Hematopoietic multipotent progenitor cell (in vitro differentiated cells): ENCODE measurements at regions not wholly inside any gene's neighbourhood (a gene's known extent, or its start where the extent isn't known, plus 50 kb on each side); places are given as distances from the start of the nearest gene placed in this dataset. TPM values are rescaled to one million over a fixed set of nuclear protein-coding genes. Genes with fewer than 3 reads are reported as not detected.

Experiments
- small RNA-seq: library from RNA; depleted of rRNA; stranded (forward); fragments of <200 nt; gene quantifications from one replicate; pipeline ENCODE3, GENCODE V24; 2012

Small RNA genes in the stretch of these regions (small RNA-seq; reads per million reads assigned to genes)
- gene RNU6-18P: not detected
